ENCODE measurements at regions not wholly inside any gene's neighbourhood (a gene's known extent, or its start where the extent isn't known, plus 50 kb on each side); places are given as distances from the start of the nearest gene placed in this dataset.
"Not testable (repeated sequence)": the region's sequence is repeated elsewhere in the genome, so short reads cannot be mapped to it uniquely, and the experiment has no call there.

DNA sequence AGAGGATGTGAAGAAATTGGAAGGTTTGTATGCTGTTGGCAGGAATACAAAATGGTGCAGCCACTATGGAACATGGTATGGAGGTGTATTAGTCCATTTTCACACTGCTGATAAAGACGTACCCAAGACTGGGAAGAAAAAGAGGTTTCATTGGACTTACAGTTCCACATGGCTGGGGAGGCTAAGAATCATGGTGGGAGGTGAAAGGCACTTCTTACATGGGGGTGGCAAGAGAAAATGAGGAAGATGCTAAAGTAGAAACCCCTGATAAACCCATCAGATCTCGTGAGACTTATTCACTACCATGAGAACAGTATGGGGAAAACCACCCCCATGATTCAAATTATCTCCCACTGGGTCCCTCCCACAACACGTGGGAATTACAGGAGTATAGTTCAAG lies 72.1 kb upstream of the SNX9 start:
- TF ChIP-seq POLR2A (IDR thresholded peaks at IDR 0.05) = not testable (repeated sequence)
- TF ChIP-seq, protein P1, sequence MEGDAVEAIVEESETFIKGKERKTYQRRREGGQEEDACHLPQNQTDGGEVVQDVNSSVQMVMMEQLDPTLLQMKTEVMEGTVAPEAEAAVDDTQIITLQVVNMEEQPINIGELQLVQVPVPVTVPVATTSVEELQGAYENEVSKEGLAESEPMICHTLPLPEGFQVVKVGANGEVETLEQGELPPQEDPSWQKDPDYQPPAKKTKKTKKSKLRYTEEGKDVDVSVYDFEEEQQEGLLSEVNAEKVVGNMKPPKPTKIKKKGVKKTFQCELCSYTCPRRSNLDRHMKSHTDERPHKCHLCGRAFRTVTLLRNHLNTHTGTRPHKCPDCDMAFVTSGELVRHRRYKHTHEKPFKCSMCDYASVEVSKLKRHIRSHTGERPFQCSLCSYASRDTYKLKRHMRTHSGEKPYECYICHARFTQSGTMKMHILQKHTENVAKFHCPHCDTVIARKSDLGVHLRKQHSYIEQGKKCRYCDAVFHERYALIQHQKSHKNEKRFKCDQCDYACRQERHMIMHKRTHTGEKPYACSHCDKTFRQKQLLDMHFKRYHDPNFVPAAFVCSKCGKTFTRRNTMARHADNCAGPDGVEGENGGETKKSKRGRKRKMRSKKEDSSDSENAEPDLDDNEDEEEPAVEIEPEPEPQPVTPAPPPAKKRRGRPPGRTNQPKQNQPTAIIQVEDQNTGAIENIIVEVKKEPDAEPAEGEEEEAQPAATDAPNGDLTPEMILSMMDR (IDR thresholded peaks at IDR 0.05) = not testable (repeated sequence)
